Renal pelvis (tissue), 1 donor: ENCODE measurements at regions not wholly inside any gene's neighbourhood (a gene's known extent, or its start where the extent isn't known, plus 50 kb on each side); places are given as distances from the start of the nearest gene placed in this dataset.

Experiments used
- DNase-seq: peaks from one replicate; pipeline ENCODE4 v3.0.0-alpha.2; 2013

DNA sequence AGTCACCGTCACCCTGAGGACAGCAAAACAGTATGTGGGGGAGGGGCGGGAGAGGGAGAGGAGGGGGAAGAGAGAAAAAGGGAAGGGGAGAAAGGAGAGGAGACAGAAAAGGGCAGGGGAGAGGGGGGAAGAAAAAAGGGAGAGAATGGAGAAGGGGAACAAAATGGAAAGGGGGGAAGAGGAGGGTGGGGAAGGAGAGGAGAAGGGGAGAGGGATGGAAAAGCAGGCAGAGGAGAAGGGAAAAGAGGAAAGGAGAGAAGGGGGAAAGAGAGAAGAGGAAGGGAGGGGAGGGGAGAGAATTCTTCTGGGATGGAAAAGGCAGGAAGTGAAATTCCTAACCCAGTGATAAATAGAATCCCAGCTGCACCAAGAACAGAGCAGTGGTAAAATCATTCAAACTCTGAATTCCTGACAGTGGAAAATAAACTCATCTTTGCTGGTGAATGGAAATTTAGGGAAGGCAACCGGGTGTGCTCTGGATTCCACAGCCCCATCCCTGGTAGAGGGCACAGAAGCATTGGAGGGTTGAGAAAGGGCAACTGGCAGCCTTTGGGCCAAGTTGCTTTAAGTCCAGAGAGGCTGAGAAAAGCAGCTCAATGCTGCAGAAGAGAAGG, 244.2 kb downstream of the BCOR start:
- DNase-seq, result no peak

DNA sequence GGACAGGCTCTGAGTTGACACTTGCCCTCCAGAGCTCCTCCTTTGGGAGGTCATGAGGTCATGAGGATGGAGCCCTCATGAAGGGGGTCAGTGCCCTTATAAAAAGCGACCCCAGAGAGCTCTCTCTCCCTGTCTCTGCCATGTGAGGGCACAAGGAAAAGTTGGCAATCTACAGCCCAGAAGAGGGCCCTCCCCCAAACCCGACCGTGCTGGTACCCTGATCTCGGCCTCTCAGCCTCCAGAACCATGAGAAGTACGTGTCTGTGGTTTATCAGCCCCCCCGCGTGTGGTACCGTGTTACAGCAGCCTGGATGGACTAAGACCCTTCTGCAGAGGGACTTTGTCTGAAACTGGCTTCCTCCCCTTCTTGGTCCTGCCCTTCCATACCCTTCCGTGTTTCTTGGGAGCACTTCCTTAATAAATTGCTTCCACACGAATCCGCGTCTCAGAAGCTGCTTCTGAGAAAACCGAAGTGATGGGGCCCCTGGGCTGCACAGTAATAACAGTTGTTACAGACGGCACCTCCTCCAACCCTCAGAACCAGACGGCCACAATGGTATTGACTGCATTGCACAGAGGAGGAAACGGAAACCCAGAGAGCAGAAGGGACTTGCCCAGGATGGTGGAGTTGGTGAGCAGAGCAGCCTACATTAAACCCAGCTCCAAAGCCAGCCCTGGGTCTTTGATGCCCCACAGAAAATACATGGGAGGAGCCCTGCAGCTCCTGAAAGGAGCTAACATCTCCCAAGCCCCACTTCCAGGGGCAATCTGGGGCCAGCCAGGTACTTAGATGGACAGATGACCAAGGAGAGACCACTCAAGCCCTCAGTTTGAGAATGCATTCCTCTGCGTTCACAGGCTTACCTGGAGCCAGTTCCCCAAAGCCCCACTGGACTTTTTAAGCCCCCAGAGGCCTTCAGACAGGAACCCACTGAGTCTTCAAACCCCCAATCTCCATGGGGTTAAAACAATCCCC, 242.7 kb downstream of the BCOR start:
- no peak for DNase-seq

DNA sequence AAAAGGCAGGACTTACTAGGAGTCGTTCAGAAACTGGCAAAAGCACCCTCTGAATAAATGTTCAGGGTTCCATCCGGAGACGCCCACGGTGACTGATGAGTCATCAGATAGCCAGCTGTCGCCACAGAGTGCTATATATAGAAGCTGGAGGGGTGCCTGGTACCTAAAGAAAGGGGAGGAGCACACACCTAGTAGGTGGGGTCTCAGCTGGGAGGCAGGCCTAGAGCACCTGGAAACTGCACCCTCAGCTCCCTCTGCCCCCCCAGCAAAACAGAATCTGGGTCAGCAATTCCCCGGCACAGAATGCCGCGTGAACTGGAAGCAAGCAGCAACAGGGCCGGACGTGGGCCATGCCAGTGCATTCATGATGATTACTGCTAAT, 242.0 kb downstream of the BCOR start:
- no peak for DNase-seq

DNA sequence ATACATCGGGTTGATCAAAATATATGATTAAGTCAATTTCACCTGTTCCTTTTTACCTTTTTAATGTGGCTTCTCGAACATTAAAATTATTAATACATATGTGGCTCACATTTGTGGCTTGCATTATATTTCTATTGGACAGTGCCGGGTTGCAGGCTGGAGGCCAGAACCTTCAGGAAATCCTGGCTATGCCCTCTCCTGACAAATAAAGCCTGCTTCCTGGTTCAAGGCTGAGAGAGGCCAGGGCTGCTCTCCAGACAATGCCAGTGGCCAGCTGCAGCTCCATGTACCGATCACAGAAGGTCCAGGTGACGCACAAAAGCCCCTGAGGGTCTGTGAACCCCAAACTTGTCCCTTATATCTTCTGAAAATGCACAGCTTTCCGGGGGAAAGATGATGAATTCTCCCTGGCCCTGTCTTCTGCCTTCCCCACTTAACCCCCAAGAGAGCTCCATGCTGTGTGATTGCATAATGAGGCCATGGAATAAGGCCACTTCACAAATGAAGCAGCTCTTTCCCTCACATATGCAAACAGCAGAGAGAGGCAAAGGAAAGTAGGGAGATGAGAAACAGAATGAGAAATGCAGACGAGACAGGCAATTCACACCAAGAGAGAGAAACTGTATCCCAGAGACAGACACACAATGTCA, 241.2 kb downstream of the BCOR start:
- DNase-seq, result no peak

DNA sequence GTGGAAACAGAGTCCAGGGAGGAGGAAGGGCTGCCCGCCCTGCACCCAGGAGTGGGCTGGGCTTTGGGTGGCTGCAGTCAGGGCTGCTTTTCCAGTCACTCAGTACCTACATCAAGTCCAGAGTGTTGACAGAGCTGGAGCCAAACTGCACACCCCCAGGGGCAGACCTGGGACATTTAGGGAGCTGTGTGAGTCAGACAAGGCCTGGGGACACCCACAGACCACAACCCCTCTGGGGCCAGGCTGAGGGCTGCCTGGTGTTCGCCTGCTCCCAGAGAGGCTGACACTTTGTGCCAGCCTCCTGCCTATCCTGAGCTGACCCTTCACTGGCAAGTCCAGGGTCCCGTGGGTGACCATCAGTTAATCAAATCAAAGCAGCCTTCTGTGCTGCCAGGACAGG, 240.0 kb downstream of the BCOR start:
- no peak for DNase-seq

DNA sequence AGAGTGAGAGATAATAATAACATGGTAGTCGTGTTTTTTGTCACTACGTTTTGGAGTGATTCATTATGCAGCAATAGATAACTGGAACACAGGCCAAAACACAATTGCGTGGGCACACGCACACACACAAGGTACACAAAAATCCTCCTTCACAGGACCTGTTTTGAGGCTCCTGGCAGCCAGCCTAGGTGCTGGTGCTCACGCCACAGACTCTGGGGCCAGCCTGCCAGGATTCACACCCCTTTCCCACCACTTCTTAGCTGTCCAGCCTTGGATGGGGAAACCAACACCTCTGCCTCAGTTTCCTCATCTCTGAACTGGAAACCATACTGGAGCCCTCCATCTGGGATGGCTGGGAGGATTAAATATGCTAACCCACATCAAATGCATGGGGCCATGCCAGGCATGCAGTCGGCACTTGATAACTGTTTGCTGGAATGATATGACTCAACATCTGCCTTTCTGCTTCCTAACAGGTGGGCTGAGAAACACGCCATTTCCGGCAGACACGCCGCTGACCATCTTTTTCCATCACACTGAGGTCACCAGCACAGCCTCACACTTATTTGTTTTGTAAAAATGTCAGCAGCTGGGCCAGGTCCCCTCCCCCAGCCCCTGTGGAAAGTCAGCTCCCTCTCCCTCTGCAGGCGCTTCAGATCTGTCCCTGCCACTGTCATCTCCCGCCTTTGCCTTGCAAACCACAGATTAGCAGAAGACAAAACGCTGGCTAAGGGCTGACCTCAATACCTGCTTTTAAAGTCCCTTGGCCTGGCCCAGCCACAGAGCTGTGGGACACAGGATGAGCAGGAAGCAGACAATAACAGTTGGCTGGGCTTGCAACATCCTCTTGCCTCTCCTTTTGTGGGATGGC, 237.5 kb downstream of the BCOR start:
- DNase-seq, result no peak

DNA sequence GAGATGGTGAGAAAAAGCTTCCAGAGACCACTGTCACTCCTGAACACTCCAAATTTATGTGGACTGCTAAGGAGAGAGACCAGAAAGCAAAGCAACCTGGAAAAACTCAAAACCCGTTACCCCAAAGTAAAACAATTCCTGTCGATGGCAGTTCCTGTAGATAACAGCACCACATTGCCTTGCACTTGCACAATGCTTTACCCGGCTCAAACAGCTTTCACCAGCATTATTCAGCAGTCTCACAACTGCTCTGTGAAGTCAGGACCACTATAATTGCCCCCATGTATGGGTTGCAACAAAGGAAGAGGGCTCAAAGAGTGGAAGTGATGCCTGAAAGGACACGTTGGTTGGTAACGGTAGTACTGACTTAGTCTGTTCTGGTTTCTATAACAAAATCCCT, 234.8 kb downstream of the BCOR start:
- DNase-seq, result no peak

DNA sequence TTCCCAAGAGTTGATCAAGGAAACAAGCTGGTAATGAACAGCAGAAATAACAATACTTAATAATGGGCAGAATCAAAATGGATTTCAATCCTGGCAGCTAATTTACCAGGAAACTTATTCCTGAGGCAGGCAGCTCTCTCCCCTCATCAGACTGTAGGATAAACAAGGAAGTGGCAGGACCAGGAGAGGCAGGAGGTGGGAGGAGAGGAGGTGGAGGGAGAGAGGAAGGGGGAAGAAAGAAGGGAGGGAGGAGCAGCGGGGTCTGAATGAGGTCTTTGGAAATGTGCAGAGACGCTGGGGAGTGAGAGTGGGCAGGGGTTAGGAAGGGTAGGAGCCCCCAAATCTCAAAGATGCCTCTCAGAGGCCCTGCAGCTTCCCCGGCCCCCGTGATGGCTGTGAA, 231.5 kb downstream of the BCOR start:
- no peak for DNase-seq

DNA sequence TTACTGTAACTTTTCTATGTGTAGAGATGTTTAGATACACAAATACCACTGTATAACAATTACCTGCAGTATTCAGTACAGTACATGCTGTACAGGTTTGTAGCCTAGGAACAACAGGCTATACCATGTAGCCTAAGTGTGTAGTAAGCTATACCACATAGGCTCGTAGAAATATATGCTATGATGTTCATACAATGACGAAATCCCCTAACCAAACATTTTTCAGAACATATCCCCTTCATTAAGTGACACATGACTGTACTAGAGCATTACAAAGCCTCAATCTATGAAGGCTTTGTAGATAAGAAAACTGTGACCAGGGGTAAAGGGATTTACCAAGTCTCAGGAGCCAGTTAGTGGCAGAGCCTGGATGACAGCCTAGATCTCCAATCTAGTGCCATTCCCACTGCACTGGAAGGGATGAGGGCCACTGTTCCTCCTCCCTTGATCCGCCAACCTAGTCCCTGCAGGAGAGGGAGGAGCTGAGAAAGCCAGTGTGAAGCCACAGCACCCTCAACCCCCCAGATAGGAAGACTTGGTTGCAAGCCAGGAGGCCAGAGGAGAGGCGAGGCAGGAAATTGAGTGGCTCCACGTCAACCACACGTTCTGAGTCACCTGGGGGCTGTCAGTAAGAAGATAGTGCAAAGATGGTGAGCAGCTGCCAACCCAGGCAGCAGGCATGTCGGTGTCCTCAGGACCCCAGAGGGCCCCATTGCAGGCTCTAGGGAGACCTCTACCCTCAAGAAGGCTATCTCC, 227.7 kb downstream of the BCOR start:
- no peak for DNase-seq

DNA sequence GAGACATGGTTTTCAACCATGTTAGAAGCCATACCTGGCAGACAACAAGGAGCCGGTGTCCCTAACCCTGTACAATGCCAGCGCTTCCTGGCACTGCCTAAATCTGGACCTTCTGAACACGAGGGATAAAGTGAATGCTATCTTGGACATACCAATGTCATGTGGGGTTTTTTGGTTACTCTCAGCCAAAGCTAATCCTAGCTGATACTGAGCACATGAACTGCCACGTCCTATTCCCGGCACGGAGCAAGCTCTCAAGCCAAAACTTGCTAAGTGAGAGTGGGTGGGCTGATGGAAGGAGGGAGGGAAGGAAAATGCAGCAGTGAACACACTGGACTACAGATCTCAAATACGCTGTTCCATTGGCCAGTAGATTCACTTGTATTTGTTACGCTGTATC, 226.1 kb downstream of the BCOR start:
- no peak for DNase-seq

DNA sequence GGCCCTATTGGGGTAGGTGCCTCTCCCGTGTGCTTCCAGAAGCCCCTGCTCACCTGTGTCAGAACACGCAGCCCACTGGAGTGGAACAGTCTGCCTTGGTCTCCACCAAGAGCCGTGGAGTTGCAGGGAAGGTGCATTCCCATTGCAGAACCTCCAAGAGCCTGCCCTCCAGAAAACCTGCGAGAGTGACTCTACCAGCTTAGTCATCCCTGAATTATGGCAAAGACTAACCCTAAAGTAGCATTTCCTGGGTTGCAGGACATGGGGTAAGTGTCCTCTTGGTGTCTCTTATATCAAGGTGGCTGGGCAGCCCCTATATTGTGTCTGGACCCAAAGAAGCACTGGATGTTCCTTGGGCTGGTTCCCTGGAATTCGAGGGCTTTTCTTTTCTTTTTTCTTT, 224.6 kb downstream of the BCOR start:
- DNase-seq, result no peak

DNA sequence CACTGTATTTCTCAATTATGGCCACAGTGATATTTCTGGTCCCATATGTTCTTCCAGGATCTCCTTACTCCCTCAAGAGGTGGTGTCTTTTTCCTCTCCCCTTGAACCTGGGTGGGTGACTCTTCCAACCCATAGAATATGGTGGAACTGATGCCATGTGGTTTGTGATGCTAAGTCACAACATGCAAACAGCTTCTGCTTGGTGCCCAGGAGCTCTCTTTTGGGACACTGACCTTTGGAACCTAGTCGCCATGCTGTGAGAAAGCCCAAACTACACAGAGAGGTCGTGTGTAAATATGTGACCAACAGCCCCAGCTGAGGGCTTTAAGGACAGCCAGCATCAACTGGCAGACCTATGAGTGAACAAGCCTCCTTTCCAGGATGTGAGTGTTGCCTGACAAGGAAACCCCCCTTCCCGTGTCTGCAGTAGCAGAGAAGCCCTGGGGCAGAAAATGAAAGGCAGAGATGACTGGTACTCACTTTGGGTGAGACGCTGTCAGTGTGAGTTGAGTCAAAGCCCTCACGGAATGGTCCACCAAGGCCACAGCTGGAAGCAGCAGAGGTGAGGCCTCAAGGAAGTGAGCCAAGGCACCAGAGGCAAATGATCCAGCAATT, 223.4 kb downstream of the BCOR start:
- no peak for DNase-seq

DNA sequence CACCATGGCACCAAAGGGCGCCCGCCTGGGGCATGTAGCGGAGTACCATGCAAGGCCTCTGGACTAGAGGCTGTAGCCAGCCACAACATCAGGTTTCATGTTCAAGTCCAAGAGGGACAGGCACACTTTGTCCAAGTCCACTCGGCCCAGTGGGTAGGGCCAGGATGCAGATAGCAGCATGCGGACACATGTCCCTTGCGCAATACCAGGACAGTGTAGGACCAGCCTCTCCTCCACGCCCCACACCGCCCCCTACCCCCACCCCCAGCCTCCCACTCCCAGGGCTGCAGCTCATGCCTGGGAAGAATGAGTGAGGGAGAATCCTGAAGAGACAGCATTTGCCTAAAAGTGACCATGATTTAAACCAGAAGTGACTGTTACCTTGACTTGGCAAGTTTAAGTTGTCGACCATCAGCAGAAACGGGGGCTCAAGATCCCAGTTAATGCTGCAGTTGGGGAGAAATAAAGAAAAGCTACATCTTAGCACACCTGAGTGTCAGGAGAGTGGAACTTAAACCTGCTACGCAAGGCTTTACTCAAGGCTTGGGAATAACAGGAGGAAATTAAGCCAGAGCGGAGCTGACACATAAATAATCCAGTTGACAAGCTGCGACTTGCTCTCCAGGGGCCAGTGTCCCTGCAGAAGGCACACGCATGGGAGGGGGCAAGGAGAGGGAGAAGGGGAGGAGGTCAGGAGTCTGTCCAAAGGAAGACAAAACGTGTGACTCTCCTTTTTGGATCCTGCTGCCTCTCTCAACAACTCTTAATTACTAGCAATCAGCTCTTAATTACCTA, 221.7 kb downstream of the BCOR start:
- no peak for DNase-seq

DNA sequence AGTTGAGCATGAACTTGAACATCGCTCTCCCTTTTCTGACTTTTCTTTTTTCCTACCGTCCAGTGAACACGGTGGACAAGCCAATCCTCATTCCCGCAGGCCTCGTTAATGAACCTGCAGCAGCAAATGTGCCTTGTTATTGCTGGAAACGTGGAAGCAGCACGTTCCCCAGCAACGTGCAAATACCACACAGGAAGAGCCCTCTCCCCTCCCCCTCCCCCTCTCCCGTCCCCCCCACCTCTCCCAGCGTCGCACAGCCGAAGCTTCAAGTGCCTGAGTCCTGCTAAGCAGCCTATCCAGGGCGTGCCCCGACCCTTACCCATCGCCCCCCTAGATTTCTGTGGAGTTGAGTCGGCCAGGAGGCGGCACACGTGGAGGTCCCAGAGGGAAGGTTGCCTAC, 219.9 kb downstream of the BCOR start:
- no peak for DNase-seq

DNA sequence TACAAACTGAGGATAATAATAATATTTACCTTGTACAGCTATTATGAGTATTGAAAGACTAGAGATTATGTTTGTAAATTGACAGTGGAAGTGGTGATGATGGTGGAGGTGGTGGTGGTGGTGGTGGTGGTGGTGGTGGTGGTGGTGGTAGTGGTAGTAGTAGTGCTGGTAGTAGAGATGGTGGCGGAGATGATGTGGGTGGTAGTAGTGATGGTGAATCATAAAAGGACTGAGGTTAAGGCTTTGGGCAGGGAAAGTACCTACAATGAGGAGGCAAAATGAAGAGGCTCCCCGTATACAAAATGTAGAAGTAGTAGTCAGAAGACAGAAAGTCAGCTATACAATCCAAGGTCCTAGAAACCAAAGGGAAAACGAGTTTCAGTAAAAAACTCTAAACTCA, 214.1 kb downstream of the BCOR start:
- DNase-seq, result no peak

DNA sequence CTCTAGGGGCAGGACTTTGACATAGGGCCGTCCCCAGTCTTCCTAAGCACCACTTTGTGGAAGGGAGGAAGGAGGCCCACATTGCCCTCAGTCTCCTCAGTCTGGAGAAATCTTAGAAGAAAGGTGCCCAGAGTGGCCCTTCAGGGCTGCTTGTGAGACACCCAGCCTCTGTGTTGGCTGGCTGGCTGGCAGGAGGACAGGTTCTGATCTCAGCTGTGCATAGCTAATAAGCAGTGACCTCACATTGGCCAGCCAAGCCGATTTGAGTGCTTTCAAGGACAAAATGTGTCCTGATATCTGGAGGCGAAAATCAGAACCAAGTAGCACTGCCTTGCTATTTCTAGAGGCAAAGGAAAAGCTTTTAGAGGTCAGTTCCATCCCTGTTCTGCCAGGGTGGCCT, 211.5 kb downstream of the BCOR start:
- no peak for DNase-seq

DNA sequence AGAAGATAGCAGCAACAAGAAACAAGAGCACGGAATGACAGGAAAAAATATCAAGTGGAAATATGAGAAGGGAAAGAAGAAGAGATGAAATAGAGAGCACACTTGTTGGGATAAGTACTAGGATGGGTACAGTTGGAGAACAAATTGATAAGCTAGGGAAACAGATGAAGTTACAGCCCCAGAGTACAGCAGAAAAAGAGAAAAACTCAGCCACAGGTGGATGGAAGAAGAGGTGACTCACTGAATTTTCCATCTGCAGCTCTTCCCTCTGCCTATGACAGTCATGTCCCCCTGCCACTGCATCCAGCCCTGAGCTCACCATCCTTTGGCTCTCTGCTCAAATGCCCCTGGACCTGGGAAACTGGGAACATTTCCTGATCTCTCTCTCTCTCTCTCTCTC, 209.0 kb downstream of the BCOR start:
- no peak for DNase-seq

DNA sequence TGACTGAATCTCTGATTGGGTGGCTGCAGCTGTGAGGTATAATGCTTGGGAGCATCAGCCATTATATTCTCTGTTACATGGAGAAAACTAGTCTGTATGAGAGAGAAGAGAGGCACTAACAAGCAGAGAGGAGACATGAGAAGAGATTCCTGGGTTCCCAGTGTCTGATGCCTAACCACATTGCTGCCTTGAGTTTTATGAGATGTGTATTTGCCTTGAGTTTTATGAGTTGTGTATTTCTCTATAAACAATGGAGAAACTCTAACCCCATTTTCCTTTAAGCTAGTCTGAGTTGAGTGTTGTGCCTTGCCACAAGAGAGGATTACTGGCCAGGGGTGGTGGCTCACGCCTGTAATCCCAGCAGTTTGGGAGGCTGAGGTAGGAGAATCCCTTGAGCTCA, 208.1 kb downstream of the BCOR start:
- DNase-seq, result no peak

DNA sequence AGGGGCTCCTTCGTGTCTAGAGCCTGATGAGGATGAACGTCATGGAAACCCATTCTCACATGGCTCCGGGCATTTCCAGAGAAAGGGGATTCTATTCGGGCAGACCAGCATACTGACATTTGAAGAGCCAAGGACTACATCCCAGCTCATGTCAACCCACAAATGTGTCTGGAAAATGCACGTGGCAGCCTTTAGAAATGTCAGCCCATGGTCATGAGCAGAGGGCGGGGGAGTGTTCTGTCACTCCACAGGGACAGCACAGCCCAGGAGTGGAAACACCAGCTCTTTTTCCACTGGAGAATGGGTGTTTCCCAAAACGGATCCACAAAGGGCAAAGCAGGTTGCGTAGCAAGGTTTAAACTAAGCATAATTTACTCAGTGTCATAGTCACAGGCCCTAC, 207.0 kb downstream of the BCOR start:
- no peak for DNase-seq

DNA sequence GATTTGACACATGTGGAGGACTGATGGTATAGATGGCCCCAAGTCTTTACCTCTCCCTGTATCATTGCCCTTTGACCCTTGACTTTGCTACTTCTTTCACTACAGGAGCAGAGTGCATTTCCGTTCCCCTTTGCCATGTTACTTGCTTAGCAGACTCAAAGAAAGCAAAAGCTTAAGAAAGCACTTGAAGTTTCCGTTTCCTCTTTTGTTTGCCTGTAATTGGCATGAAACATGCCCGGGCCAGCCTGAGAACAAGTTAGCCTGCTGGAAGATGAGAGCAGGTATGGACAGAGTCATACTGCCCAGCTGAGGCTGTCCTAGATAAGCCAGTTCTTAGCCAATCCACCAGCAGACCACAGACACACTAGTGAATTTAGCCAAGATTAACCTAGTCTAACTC, 206.0 kb downstream of the BCOR start:
- no peak for DNase-seq
